ENCODE measurements at regions not wholly inside any gene's neighbourhood (a gene's known extent, or its start where the extent isn't known, plus 50 kb on each side); places are given as distances from the start of the nearest gene placed in this dataset.
A peak's percentile ranks its signal among the peaks of the same experiment; 100 is the strongest.
"Not testable (repeated sequence)": the region's sequence is repeated elsewhere in the genome, so short reads cannot be mapped to it uniquely, and the experiment has no call there.

GRCh38 chr12:67088401-67089118, 180.6 kb upstream of the CAND1 start:
- peak; percentile 94 for DNase-seq

- DNase-seq = no peak
Observed at GRCh38 chr12:67091204-67091603, 178.0 kb upstream of the CAND1 start.

GRCh38 chr12:67091678-67092077, 177.5 kb upstream of the CAND1 start:
- DNase-seq = no peak

DNA sequence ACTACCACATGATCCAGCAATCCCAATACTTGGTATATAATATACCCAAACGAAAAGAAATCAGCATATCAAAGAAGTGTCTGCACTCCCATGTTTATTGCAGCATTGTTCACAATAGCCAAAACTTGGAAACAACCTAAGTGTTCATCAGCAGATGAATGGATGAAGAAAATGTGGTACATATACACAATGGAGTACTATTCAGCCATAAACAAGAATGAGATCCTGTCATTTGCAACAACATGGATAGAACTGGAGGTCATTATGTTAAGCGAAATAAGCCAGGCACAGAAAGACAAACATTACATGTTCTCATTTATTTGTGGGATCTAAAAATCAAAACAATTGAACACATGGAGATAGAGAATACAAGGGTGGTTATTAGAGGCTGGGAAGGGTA, 176.2 kb upstream of the CAND1 start:
- DNase-seq = not testable (repeated sequence)

GRCh38 chr12:67096533-67097318, 172.4 kb upstream of the CAND1 start:
- peak; percentile 29 for DNase-seq

DNA sequence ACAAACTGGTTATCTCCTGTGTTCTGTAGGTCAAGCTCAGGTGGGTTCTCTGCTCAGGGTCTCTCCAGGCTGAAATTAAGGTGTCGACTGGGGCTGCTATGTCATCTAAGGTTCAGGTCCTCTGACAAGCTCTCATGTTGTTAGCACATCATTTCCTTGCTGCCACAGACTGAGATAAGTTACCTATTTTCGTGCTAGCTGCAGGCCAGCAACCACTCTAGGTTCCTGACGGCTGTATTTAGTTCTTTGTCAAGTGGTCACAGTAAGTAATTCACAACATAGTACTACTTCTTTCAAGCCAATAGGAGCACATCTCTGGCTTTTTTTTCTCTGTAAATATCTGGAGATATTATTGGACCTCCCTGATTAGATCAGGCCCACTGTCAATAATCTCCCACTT, 169.3 kb upstream of the CAND1 start:
- DNase-seq = no peak

DNA sequence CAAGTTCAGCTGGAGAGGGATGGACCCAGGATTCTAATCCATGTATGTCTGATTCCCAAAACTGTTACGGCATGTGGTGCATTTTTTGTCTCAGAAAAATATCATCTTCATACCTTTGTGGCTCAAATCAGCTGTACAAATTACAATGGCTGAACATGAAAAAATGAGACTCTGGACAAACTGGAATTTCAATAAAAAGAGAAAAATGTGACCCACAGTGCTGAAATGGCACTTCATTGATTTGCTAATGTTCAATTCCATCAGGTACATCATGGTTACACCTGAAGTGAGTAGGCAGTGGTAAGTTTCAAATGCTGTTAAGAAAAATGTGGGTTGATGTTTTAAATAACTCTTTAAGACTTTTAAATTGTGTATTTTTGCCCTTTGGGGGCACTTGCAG, 165.6 kb upstream of the CAND1 start:
- DNase-seq = no peak

- no peak for DNase-seq
Observed at GRCh38 chr12:67107235-67107634, 161.9 kb upstream of the CAND1 start.

- peak; percentile 49 for DNase-seq
Observed at GRCh38 chr12:67107751-67108269, 161.3 kb upstream of the CAND1 start.

DNA sequence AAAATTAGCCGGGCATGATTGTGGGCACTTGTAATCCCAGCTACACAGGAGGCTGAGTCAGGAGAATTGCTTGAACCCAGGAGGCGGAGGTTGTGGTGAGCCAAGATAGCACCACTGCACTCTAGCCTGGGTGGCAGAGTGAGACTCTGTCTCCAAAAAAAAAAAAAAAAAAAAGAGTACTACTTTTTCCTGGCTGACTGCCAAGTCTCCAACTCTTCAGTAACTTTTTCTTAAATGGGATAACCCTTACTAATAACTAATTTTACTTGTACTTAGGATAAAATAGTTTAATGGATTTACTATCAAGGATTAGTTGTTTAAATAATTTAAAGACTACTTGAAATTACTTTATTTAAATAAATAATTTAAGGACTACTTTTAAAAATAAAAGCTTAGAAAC, 158.8 kb upstream of the CAND1 start:
- DNase-seq = not testable (repeated sequence)

- DNase-seq = no peak
Observed at GRCh38 chr12:67111182-67111581, 158.0 kb upstream of the CAND1 start.

DNA sequence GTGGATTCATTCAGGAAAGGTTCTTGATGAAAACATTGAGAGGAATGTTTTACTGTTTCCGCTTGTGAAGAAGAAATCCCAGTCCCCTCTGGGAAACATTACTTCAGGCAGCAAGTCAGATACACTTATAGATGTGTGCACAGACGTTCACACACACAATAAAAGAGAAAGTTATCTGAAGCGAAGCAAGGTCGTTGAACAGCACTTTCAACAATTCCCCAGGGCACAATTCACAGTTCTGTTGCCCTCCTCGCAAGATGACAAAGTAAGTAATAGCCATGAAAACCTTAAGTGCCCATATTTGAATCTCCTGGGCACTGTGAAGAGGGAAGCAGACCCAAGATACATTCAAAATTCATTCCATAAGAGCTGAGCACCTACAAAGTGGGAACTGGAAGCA, 156.6 kb upstream of the CAND1 start:
- DNase-seq = no peak

DNA sequence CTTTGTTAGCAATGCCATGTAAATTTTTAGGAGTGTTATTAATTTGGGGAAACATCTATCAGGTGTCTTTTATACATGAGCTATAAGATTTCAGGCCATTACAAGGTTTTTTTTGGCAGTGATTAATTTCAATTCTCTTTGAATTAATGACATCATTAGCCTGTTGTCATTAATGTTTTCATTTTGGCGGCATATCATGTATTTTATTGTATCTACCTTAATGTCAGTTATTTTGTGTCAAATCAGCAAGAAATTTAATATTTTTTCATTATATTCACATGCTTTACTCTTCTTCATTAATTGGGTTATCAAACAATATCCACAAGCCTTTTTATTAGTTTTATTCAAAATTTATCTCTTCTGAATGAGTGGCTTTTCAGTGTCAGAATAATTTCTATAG, 153.0 kb upstream of the CAND1 start:
- DNase-seq = no peak

GRCh38 chr12:67122584-67122983, 146.6 kb upstream of the CAND1 start:
- DNase-seq = no peak

DNA sequence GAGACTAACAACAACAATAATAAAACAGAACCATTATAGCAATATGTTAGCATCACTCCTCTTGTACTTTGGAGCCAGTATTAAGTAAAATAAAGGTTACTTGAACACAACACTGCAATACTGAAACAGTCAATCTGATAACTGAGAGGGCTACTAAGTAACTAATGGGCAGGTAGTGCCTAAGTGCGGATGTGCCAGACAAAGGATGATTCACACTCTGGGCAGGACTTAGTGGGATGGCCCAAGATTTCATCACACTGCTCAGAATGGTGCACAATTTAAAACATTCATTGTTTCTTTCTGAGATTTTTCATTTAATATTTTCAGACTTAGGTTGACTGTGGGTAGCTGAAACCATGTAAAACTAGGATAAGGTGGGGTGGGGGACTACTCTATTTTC, 131.9 kb upstream of the CAND1 start:
- no peak for DNase-seq

GRCh38 chr12:67141296-67142018, 127.7 kb upstream of the CAND1 start:
- peak; percentile 17 for DNase-seq

DNA sequence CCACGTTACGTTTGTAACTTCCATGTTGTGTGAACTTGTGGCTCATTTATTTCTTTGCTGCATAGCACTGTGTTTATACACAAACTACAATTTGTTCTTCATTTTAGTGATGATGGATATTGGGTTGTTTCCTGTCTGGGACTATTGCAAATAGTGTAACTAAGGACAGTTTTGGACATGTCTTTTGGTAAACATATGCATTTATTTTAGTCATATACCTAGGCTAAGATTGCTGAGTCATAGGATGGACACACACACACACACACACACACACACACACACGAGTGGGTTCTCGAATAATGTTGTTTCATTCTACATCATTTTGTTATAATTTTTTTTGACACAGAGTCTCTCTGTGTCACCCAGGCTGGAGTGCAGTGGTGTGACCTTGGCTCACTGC, 123.5 kb upstream of the CAND1 start:
- peak; percentile 27 for DNase-seq

GRCh38 chr12:67147030-67147429, 122.1 kb upstream of the CAND1 start:
- DNase-seq = no peak

GRCh38 chr12:67147447-67147846, 121.7 kb upstream of the CAND1 start:
- DNase-seq = no peak

DNA sequence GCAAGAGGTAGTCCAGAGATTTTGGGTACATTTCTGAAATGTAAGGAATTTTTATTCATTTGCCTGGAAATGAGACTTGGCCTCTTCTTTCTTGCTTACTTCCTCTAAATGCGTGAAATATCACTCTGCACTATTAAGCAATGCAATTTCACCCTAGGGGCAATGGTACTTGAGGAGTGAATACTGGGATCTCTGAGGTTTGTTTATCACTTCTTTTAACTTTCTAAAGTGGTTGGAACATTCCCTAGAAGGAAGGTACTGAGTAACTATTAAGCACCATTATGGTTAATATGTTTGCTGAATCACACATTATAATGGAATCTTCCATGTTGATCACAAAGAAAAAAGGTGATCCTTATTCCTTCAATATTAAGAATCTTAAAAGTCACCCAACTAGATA, 120.9 kb upstream of the CAND1 start:
- DNase-seq = no peak

GRCh38 chr12:67151886-67152285, 117.3 kb upstream of the CAND1 start:
- DNase-seq = no peak

DNA sequence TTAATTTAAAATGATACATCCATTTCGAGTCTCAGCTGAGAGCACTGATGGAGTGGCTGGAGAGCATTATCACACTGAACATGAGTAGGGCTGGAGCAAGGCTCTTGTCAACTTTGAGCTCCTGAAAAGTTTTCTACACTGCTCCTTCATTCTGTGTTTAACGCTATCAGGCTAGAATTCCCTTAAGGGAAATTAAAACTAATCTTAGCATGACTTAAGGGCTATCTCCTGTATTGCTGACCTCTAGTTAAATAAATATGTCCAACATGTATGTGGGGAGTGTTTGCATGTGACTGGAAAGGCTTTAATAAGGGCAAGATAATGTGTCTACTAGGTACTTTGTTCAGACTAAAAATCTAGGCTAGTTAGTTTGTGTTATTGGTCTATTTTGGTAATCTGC, 116.7 kb upstream of the CAND1 start:
- DNase-seq = no peak

GRCh38 chr12:67154901-67155300, 114.3 kb upstream of the CAND1 start:
- DNase-seq = no peak

- DNase-seq = peak; percentile 39
Observed at GRCh38 chr12:67155863-67156262, 113.3 kb upstream of the CAND1 start.
